ENCODE measurements at regions not wholly inside any gene's neighbourhood (a gene's known extent, or its start where the extent isn't known, plus 50 kb on each side); places are given as distances from the start of the nearest gene placed in this dataset.

GRCh38 chr1:14065486-14065885 lies 365.5 kb downstream of the PRDM2 start:
- Histone ChIP-seq H4K20me1 (ENCODE audit: low read depth, low read length) (no peaks in the 10 kb centered on the region), H3K4me2 (ENCODE audit: low read depth, low read length, poor library complexity, severe bottlenecking) (no peak overlapping the region), H3K27ac (ENCODE audit: low read depth, low read length) (no peak overlapping the region), H3K27me3 (ENCODE audit: low read length) (no peaks in the 10 kb centered on the region), H3K79me2 (ENCODE audit: insufficient read depth, low read length) (no peaks in the 10 kb centered on the region), H3K36me3 (ENCODE audit: low read length) (no peaks in the 10 kb centered on the region), H3K4me3 (ENCODE audit: insufficient read depth, low read length, poor library complexity, severe bottlenecking) (no peak overlapping the region), H3K9me2 (replicated peaks; ENCODE audit: insufficient read depth, low read length) (no peaks in the 10 kb centered on the region), H3K9ac (ENCODE audit: low read length) (no peak overlapping the region), H3K9me3 (ENCODE audit: insufficient read depth, low read length) (no peaks in the 10 kb centered on the region), H2AFZ (ENCODE audit: low read depth, low read length, severe bottlenecking) (no peak overlapping the region), H3F3A (ENCODE audit: insufficient read depth) (no peaks in the 10 kb centered on the region)
- TF ChIP-seq EZH2phosphoT487 (conservative IDR thresholded peaks at IDR 0.05; ENCODE audit: low read length) (no peak), CTCF (IDR thresholded peaks at IDR 0.05; ENCODE audit: insufficient read depth, low read length, poor library complexity, severe bottlenecking) (no peak)

GRCh38 chr1:14067036-14067435 lies 367.0 kb downstream of the PRDM2 start:
- Histone ChIP-seq H2AFZ (ENCODE audit: low read depth, low read length, severe bottlenecking) (no peak overlapping the region), H3K4me3 (ENCODE audit: insufficient read depth, low read length, poor library complexity, severe bottlenecking) (no peak overlapping the region), H4K20me1 (ENCODE audit: low read depth, low read length) (no peaks in the 10 kb centered on the region)

GRCh38 chr1:14067711-14068110 lies 367.7 kb downstream of the PRDM2 start:
- H3K4me2 ChIP-seq (ENCODE audit: low read depth, low read length, poor library complexity, severe bottlenecking), result no peak overlapping the region
- H4K20me1 ChIP-seq (ENCODE audit: low read depth, low read length), result no peaks in the 10 kb centered on the region
- H3K27ac ChIP-seq (ENCODE audit: low read depth, low read length), result no peak overlapping the region
- H3K9me2 ChIP-seq (replicated peaks; ENCODE audit: insufficient read depth, low read length), result no peaks in the 10 kb centered on the region
- TF ChIP-seq CTCF (IDR thresholded peaks at IDR 0.05; ENCODE audit: insufficient read depth, low read length, poor library complexity, severe bottlenecking) (no peak), EZH2phosphoT487 (conservative IDR thresholded peaks at IDR 0.05; ENCODE audit: low read length) (no peak)
- H3K79me2 ChIP-seq (ENCODE audit: insufficient read depth, low read length), result no peaks in the 10 kb centered on the region
- no peaks in the 10 kb centered on the region for H3K9me3 ChIP-seq (ENCODE audit: insufficient read depth, low read length)
- H3K27me3 ChIP-seq (ENCODE audit: low read length), result no peaks in the 10 kb centered on the region
- no peaks in the 10 kb centered on the region for H3K36me3 ChIP-seq (ENCODE audit: low read length)
- H3K9ac ChIP-seq (ENCODE audit: low read length), result no peak overlapping the region
- no peak overlapping the region for H2AFZ ChIP-seq (ENCODE audit: low read depth, low read length, severe bottlenecking)
- H3K4me3 ChIP-seq (ENCODE audit: insufficient read depth, low read length, poor library complexity, severe bottlenecking), result no peak overlapping the region
- no peaks in the 10 kb centered on the region for H3F3A ChIP-seq (ENCODE audit: insufficient read depth)

More at GRCh38 chr1:14067036-14067435, 367.0 kb downstream of the PRDM2 start:
- TF ChIP-seq CTCF (IDR thresholded peaks at IDR 0.05; ENCODE audit: insufficient read depth, low read length, poor library complexity, severe bottlenecking) (no peak), EZH2phosphoT487 (conservative IDR thresholded peaks at IDR 0.05; ENCODE audit: low read length) (no peak)
- H3K27me3 ChIP-seq (ENCODE audit: low read length), result no peaks in the 10 kb centered on the region
- H3K36me3 ChIP-seq (ENCODE audit: low read length), result no peaks in the 10 kb centered on the region
- no peaks in the 10 kb centered on the region for H3K79me2 ChIP-seq (ENCODE audit: insufficient read depth, low read length)
- no peaks in the 10 kb centered on the region for H3F3A ChIP-seq (ENCODE audit: insufficient read depth)
- no peak overlapping the region for H3K27ac ChIP-seq (ENCODE audit: low read depth, low read length)
- no peaks in the 10 kb centered on the region for H3K9me2 ChIP-seq (replicated peaks; ENCODE audit: insufficient read depth, low read length)
- no peaks in the 10 kb centered on the region for H3K9me3 ChIP-seq (ENCODE audit: insufficient read depth, low read length)
- H3K9ac ChIP-seq (ENCODE audit: low read length), result no peak overlapping the region
- H3K4me2 ChIP-seq (ENCODE audit: low read depth, low read length, poor library complexity, severe bottlenecking), result no peak overlapping the region

Measured in SU-DHL-6 (cell line).